ENCODE measurements at regions not wholly inside any gene's neighbourhood (a gene's known extent, or its start where the extent isn't known, plus 50 kb on each side); places are given as distances from the start of the nearest gene placed in this dataset.

GRCh38 chr6:167532410-167533288 is 207.8 kb downstream of the TTLL2 start:
- no peak overlapping the region for H3K27ac Mint-ChIP-seq
- H3K4me3 Mint-ChIP-seq = no peak overlapping the region
- no peak for DNase-seq (ENCODE audit: low spot score in 2 of 2, unreplicated experiment in 2 of 2)
- H3K4me1 Mint-ChIP-seq = peaks cover 6% of the 10 kb centered on the region
- no peaks in the 10 kb centered on the region for H3K36me3 Mint-ChIP-seq
- no peaks in the 10 kb centered on the region for H3K9me3 Mint-ChIP-seq
- TF ChIP-seq CTCF (IDR thresholded peaks at IDR 0.05; ENCODE audit: unreplicated experiment) = no peak
- peaks cover 7% of the 10 kb centered on the region for H3K27me3 Mint-ChIP-seq (ENCODE audit: low read depth)

- Mint-ChIP-seq H3K27ac (no peak overlapping the region), H3K4me3 (no peak overlapping the region)
- TF ChIP-seq CTCF (IDR thresholded peaks at IDR 0.05; ENCODE audit: unreplicated experiment) = no peak
Measured at GRCh38 chr6:167533851-167534250, 209.0 kb downstream of the TTLL2 start.

GRCh38 chr6:167537816-167538215 is 212.9 kb downstream of the TTLL2 start:
- peaks cover 17% of the 10 kb centered on the region for H3K9me3 Mint-ChIP-seq
- peaks cover 3% of the 10 kb centered on the region for H3K36me3 Mint-ChIP-seq
- peaks cover 2% of the 10 kb centered on the region for H3K4me1 Mint-ChIP-seq
- no peaks in the 10 kb centered on the region for H3K27me3 Mint-ChIP-seq (ENCODE audit: low read depth)
- DNase-seq (ENCODE audit: low spot score in 2 of 2, unreplicated experiment in 2 of 2) = no peak
- no peak overlapping the region for H3K27ac Mint-ChIP-seq
- no peak for TF ChIP-seq CTCF (IDR thresholded peaks at IDR 0.05; ENCODE audit: unreplicated experiment)
- no peak overlapping the region for H3K4me3 Mint-ChIP-seq

More at GRCh38 chr6:167533851-167534250, 209.0 kb downstream of the TTLL2 start:
- peaks cover 7% of the 10 kb centered on the region for H3K27me3 Mint-ChIP-seq (ENCODE audit: low read depth)
- DNase-seq (ENCODE audit: low spot score in 2 of 2, unreplicated experiment in 2 of 2) = no peak
- peaks cover 6% of the 10 kb centered on the region for H3K4me1 Mint-ChIP-seq
- no peaks in the 10 kb centered on the region for H3K9me3 Mint-ChIP-seq
- H3K36me3 Mint-ChIP-seq = no peaks in the 10 kb centered on the region

GRCh38 chr6:167538746-167539145 is 213.9 kb downstream of the TTLL2 start:
- no peak for TF ChIP-seq CTCF (IDR thresholded peaks at IDR 0.05; ENCODE audit: unreplicated experiment)
- no peaks in the 10 kb centered on the region for H3K27me3 Mint-ChIP-seq (ENCODE audit: low read depth)

GRCh38 chr6:167540796-167541195 is 215.9 kb downstream of the TTLL2 start:
- H3K36me3 Mint-ChIP-seq = peaks cover 3% of the 10 kb centered on the region
- H3K27me3 Mint-ChIP-seq (ENCODE audit: low read depth) = no peaks in the 10 kb centered on the region
- no peak for TF ChIP-seq CTCF (IDR thresholded peaks at IDR 0.05; ENCODE audit: unreplicated experiment)
- DNase-seq (ENCODE audit: low spot score in 2 of 2, unreplicated experiment in 2 of 2) = no peak
- H3K27ac Mint-ChIP-seq = no peak overlapping the region
- no peak overlapping the region for H3K4me3 Mint-ChIP-seq
- peaks cover 4% of the 10 kb centered on the region for H3K4me1 Mint-ChIP-seq
- peaks cover 17% of the 10 kb centered on the region for H3K9me3 Mint-ChIP-seq

More at GRCh38 chr6:167538746-167539145, 213.9 kb downstream of the TTLL2 start:
- no peaks in the 10 kb centered on the region for H3K4me1 Mint-ChIP-seq
- no peak for DNase-seq (ENCODE audit: low spot score in 2 of 2, unreplicated experiment in 2 of 2)
- no peak overlapping the region for H3K4me3 Mint-ChIP-seq
- H3K9me3 Mint-ChIP-seq = peaks cover 17% of the 10 kb centered on the region
- H3K36me3 Mint-ChIP-seq = peaks cover 3% of the 10 kb centered on the region
- H3K27ac Mint-ChIP-seq = no peak overlapping the region

All from mesothelial cell of epicardium (in vitro differentiated cells).